ENCODE measurements at regions not wholly inside any gene's neighbourhood (a gene's known extent, or its start where the extent isn't known, plus 50 kb on each side); places are given as distances from the start of the nearest gene placed in this dataset.

DNA sequence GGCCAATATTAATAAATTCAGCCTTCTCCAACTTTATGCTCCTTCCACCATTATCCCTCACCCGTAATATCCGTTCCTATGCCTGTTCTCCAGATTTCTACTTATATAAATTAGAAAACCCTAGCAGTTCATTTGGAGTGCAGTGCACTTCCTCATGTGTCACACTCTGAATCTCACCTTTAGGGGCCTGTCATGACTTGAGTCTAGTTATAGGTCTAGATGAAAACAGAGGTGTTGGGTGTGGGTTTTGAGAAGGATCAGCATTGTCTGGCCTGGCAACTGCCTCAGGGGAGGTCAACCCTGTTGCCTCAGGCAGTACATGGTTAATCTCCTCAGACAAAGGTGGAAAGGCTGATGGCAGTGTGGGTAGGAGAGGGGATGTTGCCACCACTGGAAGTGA, 876.8 kb downstream of the FAT4 start:
- TF ChIP-seq POLR2A (IDR thresholded peaks at IDR 0.05; ENCODE audit: low read depth, low read length) (no peak), TAF1 (IDR thresholded peaks at IDR 0.05; ENCODE audit: low read depth, low read length) (no peak), POLR2AphosphoS5 (IDR thresholded peaks at IDR 0.05; ENCODE audit: low read depth, low read length) (no peak)
